ENCODE measurements at regions not wholly inside any gene's neighbourhood (a gene's known extent, or its start where the extent isn't known, plus 50 kb on each side); places are given as distances from the start of the nearest gene placed in this dataset.

DNA sequence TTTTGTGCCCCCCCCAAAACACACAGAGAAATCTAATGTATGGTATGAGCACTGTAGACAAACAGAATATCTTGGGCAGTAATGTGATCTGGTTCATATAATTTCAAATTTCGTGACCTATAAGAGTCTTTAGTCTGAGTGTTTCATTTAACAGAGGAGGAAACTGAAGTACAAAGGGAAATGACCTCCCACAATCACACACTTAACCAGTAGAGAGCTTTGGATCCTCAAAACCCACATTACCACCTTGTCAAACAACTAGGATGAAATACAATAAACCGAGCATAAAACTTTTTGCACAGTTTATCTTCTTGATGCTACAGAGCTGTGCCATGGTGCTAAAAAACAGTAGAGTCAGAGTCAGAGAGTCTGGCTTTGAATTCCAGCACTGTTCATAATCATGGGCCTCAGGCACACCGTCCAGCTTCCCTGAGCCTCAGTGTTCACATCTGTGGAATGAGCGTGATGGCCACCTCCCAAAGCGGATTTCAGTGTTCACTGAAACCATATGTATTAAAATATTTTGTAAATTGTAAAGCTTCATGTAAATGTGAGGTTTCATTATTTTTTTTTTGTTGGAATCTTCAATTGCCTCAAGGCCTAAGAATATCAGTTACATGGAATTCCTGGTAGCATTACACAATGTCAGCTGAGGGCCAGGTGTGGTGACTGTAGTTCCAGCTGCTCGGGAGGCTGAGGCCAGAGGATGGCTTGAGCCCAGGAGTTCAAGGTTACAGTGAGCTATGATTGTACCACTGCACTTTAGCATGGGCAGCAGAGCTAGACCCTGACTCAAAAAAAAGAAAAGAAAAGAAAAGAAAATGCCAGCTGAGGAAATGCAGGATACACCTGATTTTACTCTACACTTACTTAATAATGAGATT lies 126.4 kb upstream of the FRY start:
- no peak for DNase-seq (ENCODE audit: extremely low spot score, unreplicated experiment)
- Mint-ChIP-seq H3K9me3 (no peaks in the 10 kb centered on the region), H3K27me3 (peaks cover 12% of the 10 kb centered on the region), H3K4me3 (no peak overlapping the region), H3K4me1 (ENCODE audit: unreplicated experiment) (peaks cover 5% of the 10 kb centered on the region), H3K36me3 (no peaks in the 10 kb centered on the region), H3K27ac (no peak overlapping the region)
- TF ChIP-seq, protein P1, sequence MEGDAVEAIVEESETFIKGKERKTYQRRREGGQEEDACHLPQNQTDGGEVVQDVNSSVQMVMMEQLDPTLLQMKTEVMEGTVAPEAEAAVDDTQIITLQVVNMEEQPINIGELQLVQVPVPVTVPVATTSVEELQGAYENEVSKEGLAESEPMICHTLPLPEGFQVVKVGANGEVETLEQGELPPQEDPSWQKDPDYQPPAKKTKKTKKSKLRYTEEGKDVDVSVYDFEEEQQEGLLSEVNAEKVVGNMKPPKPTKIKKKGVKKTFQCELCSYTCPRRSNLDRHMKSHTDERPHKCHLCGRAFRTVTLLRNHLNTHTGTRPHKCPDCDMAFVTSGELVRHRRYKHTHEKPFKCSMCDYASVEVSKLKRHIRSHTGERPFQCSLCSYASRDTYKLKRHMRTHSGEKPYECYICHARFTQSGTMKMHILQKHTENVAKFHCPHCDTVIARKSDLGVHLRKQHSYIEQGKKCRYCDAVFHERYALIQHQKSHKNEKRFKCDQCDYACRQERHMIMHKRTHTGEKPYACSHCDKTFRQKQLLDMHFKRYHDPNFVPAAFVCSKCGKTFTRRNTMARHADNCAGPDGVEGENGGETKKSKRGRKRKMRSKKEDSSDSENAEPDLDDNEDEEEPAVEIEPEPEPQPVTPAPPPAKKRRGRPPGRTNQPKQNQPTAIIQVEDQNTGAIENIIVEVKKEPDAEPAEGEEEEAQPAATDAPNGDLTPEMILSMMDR (conservative IDR thresholded peaks at IDR 0.05): no peak

DNA sequence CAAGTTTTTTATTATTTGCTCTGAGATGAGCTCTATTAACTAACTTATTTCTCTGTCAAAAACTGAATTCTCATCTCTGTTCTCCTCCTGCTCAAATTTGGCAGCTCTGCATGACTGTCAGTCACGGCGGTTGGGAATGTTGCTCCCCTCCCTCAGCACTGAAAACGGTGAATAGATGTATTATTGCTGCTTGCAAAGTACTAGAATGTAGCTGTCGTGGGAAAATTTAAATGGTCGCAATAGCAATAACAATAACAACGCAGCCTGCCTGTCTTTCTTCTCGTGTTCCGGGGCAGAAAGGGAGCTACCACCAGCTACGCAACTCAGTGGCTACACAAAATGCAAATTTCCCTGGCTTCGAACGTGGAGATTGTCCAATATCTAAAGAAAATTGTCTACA lies 125.6 kb upstream of the FRY start:
- Mint-ChIP-seq H3K9me3 (no peaks in the 10 kb centered on the region), H3K36me3 (no peaks in the 10 kb centered on the region), H3K4me3 (no peak overlapping the region), H3K4me1 (ENCODE audit: unreplicated experiment) (peaks cover 5% of the 10 kb centered on the region), H3K27me3 (peaks cover 12% of the 10 kb centered on the region), H3K27ac (no peak overlapping the region)
- no peak for DNase-seq (ENCODE audit: extremely low spot score, unreplicated experiment)
- TF ChIP-seq, protein P1 (conservative IDR thresholded peaks at IDR 0.05): no peak

DNA sequence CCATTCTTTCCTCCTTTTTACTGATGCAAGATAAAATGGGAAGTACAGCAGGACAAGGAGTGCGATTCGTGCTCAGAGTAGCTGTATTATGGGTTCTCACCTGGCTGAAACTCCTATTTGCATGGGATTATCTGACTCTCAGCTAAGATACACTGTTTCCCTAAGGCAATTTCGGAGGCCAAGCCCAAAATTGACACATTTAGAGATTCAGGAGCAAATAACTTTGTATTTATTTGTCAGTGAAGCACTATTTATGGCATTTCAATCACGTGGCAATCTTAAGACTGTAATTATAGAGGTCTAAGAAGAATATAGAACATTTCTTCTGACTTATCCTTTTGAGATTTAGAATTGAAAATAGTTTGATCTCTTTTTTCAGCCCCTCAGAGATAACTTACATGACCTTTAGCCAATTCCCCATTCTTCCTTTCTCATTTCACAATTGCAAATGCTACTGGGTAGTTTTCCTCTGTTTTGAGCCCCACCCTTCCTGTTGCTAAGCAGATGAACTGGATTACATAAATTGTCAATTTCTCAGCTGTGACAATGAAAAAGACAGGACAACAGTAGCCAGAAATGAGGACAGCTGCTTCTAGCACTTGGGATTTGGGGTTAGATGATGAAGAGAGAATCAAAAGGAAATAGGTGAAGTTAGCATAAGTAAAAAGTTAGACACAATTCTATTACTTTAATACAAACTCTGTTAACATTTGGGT lies 122.7 kb upstream of the FRY start:
- DNase-seq (ENCODE audit: extremely low spot score, unreplicated experiment): no peak
- Mint-ChIP-seq H3K27me3 (peaks cover 12% of the 10 kb centered on the region), H3K4me3 (no peak overlapping the region), H3K9me3 (no peaks in the 10 kb centered on the region), H3K36me3 (no peaks in the 10 kb centered on the region), H3K4me1 (ENCODE audit: unreplicated experiment) (peaks cover 5% of the 10 kb centered on the region), H3K27ac (no peak overlapping the region)
- TF ChIP-seq, protein P1 (conservative IDR thresholded peaks at IDR 0.05): no peak

DNA sequence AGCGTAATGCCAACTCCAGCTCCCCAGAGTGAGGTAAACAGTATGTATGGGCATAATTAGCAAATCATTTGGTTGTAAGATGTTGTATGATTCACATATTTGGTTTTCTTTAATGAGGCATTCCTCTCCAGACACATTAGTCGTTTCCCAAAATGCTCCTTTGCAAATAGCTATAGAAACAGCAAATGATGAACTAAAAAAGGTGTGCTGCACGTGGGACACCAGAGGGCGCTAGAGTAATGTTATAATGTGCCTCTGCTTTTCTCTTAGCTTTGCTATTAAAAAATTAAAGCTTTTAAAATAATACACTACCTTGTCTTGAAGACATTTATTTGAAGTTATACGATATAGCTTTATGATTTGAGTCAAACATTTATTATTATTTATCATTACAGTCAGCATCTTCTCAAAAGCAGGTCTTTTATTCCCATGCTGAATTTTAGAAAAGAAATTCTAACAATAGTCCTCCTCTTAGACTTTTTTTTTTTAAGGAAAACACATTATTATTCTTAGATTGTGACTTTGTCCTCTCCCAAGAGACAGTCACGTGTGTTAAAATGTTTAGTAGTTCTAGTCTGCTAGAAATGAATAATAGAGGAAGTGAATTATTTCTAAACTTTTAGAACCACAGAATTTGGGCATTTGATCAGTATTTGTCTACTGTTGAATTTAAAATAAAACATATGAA lies 121.6 kb upstream of the FRY start:
- TF ChIP-seq, protein P1 (conservative IDR thresholded peaks at IDR 0.05): peak; percentile 97
- Mint-ChIP-seq H3K27ac (no peak overlapping the region), H3K4me1 (ENCODE audit: unreplicated experiment) (peaks cover 11% of the 10 kb centered on the region), H3K27me3 (peaks cover 12% of the 10 kb centered on the region), H3K9me3 (no peaks in the 10 kb centered on the region), H3K4me3 (no peak overlapping the region), H3K36me3 (no peaks in the 10 kb centered on the region)
- no peak for DNase-seq (ENCODE audit: extremely low spot score, unreplicated experiment)

DNA sequence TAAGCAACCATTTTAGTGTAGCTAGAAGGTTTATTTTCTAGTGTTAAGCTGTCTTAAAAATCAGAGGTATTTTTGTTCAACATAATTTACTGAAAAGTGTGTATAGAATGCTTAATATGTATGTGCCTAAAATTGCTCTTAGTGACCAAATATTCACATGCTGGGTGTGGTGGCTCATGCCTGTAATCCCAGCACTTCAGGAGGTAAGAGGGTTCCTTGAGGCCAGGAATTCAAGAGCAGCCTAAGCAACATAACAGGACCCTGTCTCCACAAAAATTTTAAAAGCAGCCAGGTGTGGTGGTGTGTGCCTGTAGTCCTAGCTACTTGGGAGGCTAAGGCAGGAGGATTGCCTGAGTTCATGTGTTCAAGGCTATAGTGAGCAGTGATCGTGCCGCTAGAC lies 120.9 kb upstream of the FRY start:
- Mint-ChIP-seq H3K27me3 (peaks cover 12% of the 10 kb centered on the region), H3K27ac (no peak overlapping the region), H3K4me3 (no peak overlapping the region), H3K9me3 (no peaks in the 10 kb centered on the region), H3K4me1 (ENCODE audit: unreplicated experiment) (peaks cover 17% of the 10 kb centered on the region), H3K36me3 (no peaks in the 10 kb centered on the region)
- TF ChIP-seq, protein P1 (conservative IDR thresholded peaks at IDR 0.05): no peak
- no peak for DNase-seq (ENCODE audit: extremely low spot score, unreplicated experiment)
